Spleen (tissue), 11 donors: ENCODE measurements at regions not wholly inside any gene's neighbourhood (a gene's known extent, or its start where the extent isn't known, plus 50 kb on each side); places are given as distances from the start of the nearest gene placed in this dataset.
"Not testable (repeated sequence)": the region's sequence is repeated elsewhere in the genome, so short reads cannot be mapped to it uniquely, and the experiment has no call there.

Source experiments
- DNase-seq: peaks from one replicate; pipeline ENCODE4 v3.0.0-alpha.2; 2020
- H3K27ac ChIP-seq, 8 donors: fragments of 200-600 bp; sonication (generic) in 7 of 8; 1 replicate in 4 of 8; 2 replicates in 4 of 8; pipeline versions ENCODE4 v1.5.0 to v1.8.0; 2016 to 2021; ENCODE audit warnings: inconsistent platforms in 4 of 8, mild to moderate bottlenecking in 4 of 8, moderate library complexity in 1 of 8
- H3K27me3 ChIP-seq, 7 donors: fragments of 200-600 bp; sonication (generic) in 6 of 7; replicated peaks in 1 of 7; 1 replicate in 4 of 7; 2 replicates in 3 of 7; pipeline versions ENCODE4 v1.5.0 to v1.8.0; 2016 to 2021; ENCODE audit warnings: inconsistent platforms in 3 of 7, mild to moderate bottlenecking in 1 of 7
- H3K36me3 ChIP-seq, 6 donors: fragments of 200-600 bp; sonication (generic) in 5 of 6; 1 replicate in 4 of 6; 2 replicates in 2 of 6; pipeline versions ENCODE4 v1.5.0 to v1.8.0; 2016 to 2021; ENCODE audit warnings: inconsistent platforms in 2 of 6
- H3K4me1 ChIP-seq, 6 donors: fragments of 200-600 bp; sonication (generic) in 5 of 6; 1 replicate in 3 of 6; 2 replicates in 3 of 6; pipeline versions ENCODE4 v1.5.0 to v1.8.0; 2016 to 2021; ENCODE audit warnings: inconsistent platforms in 3 of 6
- H3K4me3 ChIP-seq, 8 donors: fragments of 200-600 bp; sonication (generic) in 7 of 8; 1 replicate in 4 of 8; 2 replicates in 4 of 8; pipeline versions ENCODE4 v1.5.0 to v1.8.0; 2016 to 2021; ENCODE audit warnings: inconsistent platforms in 4 of 8, mild to moderate bottlenecking in 4 of 8, moderate library complexity in 2 of 8
- H3K9me3 ChIP-seq, 8 donors: fragments of 200-600 bp; sonication (generic) in 7 of 8; 1 replicate in 4 of 8; 2 replicates in 4 of 8; pipeline versions ENCODE4 v1.5.0 to v1.8.0; 2016 to 2021; ENCODE audit warnings: inconsistent platforms in 4 of 8
- POLR2A ChIP-seq, 3 donors: fragments of 450-650 bp; IDR thresholded peaks; one replicate each; pipeline ENCODE4 v1.5.1; 2017; ENCODE audit warnings: antibody characterized with exemption in 3 of 3, mild to moderate bottlenecking in 1 of 3
- POLR2AphosphoS5 ChIP-seq, 3 donors: sonication (generic); formaldehyde crosslinking; IDR thresholded peaks; one replicate each; pipeline ENCODE4 v1.5.1; 2017; ENCODE audit warnings: antibody characterized with exemption in 3 of 3
- WGBS, 5 donors: extraction: QIAGEN DNeasy Blood & Tissue Kit in 3 of 5; methylation state at CpG; one replicate each; pipeline versions ENCODE4 v1.1.5 to v1.1.7; 2013 to 2018; 5-methylcytosine and 5-hydroxymethylcytosine counted together
- intact Hi-C: fragments of 100-400 bp; cut with DNase I; formaldehyde crosslinking; loops from one replicate; pipeline ENCODE4 v1.15.0; 2023; ENCODE audit warnings: low total_unique reads
- TF ChIP-seq, protein P1 (sequence below), 11 experiments: fragments of 200-600 bp in 7 of 11; fragments of 450-650 bp in 4 of 11; sonication (generic) in 4 of 11; IDR thresholded peaks in 8 of 11; conservative IDR thresholded peaks in 3 of 11; 1 replicate in 7 of 11; 2 replicates in 4 of 11; pipeline versions ENCODE4 v1.4.0 to v1.8.0; 2016 to 2021; ENCODE audit warnings: antibody characterized with exemption in 11 of 11, inconsistent platforms in 4 of 11, mild to moderate bottlenecking in 1 of 11
- donor health status: healthy with polysubstance abuse.
- donor health status: DM: no; HTN: no; CAD: no; lungs with moderate emphysema.
- donor health status: DM: no; HTN: no; CAD: no.
- donor health status: Bipolar disorder and iron deficiency.
- donor health status: healthy.
- donor health status: DM: no; HTN: no; CAD: no.
- donor health status: DM: yes; HTN: yes; CAD: no.

DNA sequence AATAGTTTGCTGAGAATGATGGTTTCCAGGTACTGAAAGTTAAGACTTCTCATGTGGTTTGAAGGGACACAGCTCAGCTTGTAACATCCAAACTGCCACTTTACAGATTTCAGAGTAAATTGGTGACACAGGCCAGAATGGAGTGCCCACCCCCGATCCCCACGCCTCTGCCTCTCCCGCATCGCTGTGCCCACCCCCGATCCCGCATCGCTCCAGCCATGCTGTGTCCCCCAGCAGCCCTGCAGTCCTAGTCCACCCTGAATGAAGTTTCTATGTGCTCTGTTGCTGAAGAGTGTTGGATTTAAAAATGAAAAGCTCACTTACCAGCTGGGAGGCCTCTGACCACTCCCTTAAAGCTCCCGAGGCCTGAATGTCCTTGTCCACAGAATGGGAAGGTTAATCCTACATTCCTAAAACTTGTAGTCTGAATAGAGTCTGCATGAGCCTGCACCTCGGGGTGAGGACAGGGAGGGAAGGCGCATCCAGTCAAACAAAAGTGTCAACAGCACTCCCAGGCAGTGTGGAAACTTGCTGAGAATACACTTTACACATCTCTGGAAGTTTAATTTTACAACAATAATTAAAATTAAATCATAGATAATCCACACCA lies 176.4 kb upstream of the ID2 start:
- Histone ChIP-seq H3K4me1 (peaks cover 0 to 25% (median 4%) of the 10 kb centered on the region in 6 donors), H3K27me3 (no peaks in the 10 kb centered on the region), H3K4me3 (no peak overlapping the region), H3K9me3 (peaks cover 0 to 26% (median 10%) of the 10 kb centered on the region in 8 donors), H3K27ac (no peak overlapping the region), H3K36me3 (no peaks in the 10 kb centered on the region)
- peak; percentile 47 for DNase-seq
- 81 to 92% (median 88%) methylated on average over 9 to 10 of the region's 10 CpGs for WGBS, 5 donors
- intact Hi-C loops: no loop called here
- TF ChIP-seq, protein P1, sequence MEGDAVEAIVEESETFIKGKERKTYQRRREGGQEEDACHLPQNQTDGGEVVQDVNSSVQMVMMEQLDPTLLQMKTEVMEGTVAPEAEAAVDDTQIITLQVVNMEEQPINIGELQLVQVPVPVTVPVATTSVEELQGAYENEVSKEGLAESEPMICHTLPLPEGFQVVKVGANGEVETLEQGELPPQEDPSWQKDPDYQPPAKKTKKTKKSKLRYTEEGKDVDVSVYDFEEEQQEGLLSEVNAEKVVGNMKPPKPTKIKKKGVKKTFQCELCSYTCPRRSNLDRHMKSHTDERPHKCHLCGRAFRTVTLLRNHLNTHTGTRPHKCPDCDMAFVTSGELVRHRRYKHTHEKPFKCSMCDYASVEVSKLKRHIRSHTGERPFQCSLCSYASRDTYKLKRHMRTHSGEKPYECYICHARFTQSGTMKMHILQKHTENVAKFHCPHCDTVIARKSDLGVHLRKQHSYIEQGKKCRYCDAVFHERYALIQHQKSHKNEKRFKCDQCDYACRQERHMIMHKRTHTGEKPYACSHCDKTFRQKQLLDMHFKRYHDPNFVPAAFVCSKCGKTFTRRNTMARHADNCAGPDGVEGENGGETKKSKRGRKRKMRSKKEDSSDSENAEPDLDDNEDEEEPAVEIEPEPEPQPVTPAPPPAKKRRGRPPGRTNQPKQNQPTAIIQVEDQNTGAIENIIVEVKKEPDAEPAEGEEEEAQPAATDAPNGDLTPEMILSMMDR (IDR thresholded peaks at IDR 0.05 in 8 of 11, conservative IDR thresholded peaks at IDR 0.05 in 3 of 11): no peak
- TF ChIP-seq POLR2A (IDR thresholded peaks at IDR 0.05): no peak
- no peak for TF ChIP-seq POLR2AphosphoS5 (IDR thresholded peaks at IDR 0.05)

DNA sequence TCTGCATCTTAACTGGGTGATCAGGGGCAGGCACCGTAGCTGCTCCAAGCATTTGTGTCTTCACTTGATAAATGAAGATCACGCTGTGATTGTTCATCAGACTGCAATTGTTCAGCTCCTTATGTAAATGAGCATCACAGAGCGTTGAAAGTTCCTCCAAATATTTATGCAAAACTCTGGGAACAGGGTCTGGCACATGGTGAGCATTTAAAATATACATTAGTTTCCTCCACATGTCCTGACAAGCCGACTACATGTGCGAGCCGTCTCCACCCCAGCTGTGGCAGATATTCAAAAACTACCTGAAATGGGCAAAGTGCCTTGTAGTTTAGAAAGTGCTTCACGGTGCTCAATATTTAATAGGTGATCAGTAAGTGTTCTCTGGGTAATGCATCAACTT lies 175.1 kb upstream of the ID2 start:
- no peaks in the 10 kb centered on the region for H3K27me3 ChIP-seq
- H3K36me3 ChIP-seq: no peaks in the 10 kb centered on the region
- no peak overlapping the region for H3K27ac ChIP-seq
- H3K9me3 ChIP-seq: peaks cover 0 to 28% (median 10%) of the 10 kb centered on the region in 8 donors
- H3K4me3 ChIP-seq: no peak overlapping the region
- 90 to 97% (median 93%) methylated on average over 7 of the region's 7 CpGs for WGBS, 5 donors
- intact Hi-C loops: no loop called here
- peaks cover 0 to 24% (median 4%) of the 10 kb centered on the region in 6 donors for H3K4me1 ChIP-seq
- TF ChIP-seq POLR2AphosphoS5 (IDR thresholded peaks at IDR 0.05): no peak
- TF ChIP-seq, protein P1 (IDR thresholded peaks at IDR 0.05 in 8 of 11, conservative IDR thresholded peaks at IDR 0.05 in 3 of 11): no peak
- TF ChIP-seq POLR2A (IDR thresholded peaks at IDR 0.05): no peak
- DNase-seq: peak; percentile 23

DNA sequence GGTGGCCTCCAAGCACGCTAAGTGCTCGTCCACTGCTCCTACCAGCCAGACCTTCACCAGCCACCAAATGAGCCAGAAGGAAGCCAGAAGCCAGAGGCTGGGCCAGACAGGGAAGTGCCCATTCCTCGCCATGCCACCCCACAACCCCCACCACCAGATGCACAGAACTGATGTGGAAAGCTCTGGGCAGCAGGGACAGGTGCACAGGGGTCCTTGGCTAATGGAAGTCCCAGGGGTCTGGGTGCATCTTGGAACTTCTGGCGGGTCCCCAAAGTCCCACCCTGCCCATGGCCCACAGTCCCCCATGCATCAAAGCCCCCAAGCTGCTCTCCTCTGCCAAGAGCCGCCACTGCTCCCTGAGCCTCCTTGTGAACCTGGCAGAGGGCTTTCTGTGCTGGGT lies 173.1 kb upstream of the ID2 start:
- WGBS, 5 donors: 75 to 94% (median 82%) methylated on average over 3 to 5 of the region's 5 CpGs
- intact Hi-C loops: no loop called here
- TF ChIP-seq, protein P1 (IDR thresholded peaks at IDR 0.05 in 8 of 11, conservative IDR thresholded peaks at IDR 0.05 in 3 of 11): no peak
- TF ChIP-seq POLR2AphosphoS5 (IDR thresholded peaks at IDR 0.05) (no peak), POLR2A (IDR thresholded peaks at IDR 0.05) (no peak)
- peaks cover 0 to 38% (median 7%) of the 10 kb centered on the region in 6 donors for H3K4me1 ChIP-seq
- H3K36me3 ChIP-seq: no peaks in the 10 kb centered on the region
- peaks cover 0 to 29% (median 11%) of the 10 kb centered on the region in 8 donors for H3K9me3 ChIP-seq
- H3K4me3 ChIP-seq: no peak overlapping the region
- peak; percentile 53 for DNase-seq
- H3K27me3 ChIP-seq: peaks cover 0 to 8% (median 0%) of the 10 kb centered on the region in 7 donors
- H3K27ac ChIP-seq: no peak overlapping the region

DNA sequence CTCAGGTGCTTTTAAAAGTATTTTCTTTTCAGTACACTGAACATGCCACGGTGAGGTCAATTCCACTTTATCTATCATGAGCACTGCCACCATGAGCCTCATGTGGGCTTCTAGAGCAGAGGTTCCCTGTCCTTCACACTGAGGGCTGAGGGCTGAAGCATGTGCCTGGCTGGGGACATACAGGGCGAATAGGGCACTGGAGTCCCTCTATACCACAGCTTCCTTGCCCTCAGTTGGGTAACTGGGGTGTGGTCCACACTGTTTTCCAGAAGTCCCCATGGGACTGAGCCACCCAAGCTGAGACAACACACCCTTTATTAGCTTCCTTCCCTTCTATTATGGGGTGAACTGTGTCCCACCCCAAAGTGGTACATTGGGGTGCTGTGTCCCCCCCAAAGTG lies 172.2 kb upstream of the ID2 start:
- H3K4me1 ChIP-seq: peaks cover 3 to 41% (median 11%) of the 10 kb centered on the region in 6 donors
- no peak overlapping the region for H3K4me3 ChIP-seq
- DNase-seq: peak; percentile 28
- H3K27me3 ChIP-seq: peaks cover 0 to 8% (median 0%) of the 10 kb centered on the region in 7 donors
- H3K27ac ChIP-seq: no peak overlapping the region
- intact Hi-C loops: no loop called here
- TF ChIP-seq POLR2A (IDR thresholded peaks at IDR 0.05) (no peak), POLR2AphosphoS5 (IDR thresholded peaks at IDR 0.05) (no peak)
- TF ChIP-seq, protein P1 (IDR thresholded peaks at IDR 0.05 in 8 of 11, conservative IDR thresholded peaks at IDR 0.05 in 3 of 11): no peak
- H3K36me3 ChIP-seq: no peaks in the 10 kb centered on the region
- 74 to 98% (median 82%) methylated on average over 2 of the region's 2 CpGs for WGBS, 5 donors
- peaks cover 0 to 36% (median 16%) of the 10 kb centered on the region in 8 donors for H3K9me3 ChIP-seq

DNA sequence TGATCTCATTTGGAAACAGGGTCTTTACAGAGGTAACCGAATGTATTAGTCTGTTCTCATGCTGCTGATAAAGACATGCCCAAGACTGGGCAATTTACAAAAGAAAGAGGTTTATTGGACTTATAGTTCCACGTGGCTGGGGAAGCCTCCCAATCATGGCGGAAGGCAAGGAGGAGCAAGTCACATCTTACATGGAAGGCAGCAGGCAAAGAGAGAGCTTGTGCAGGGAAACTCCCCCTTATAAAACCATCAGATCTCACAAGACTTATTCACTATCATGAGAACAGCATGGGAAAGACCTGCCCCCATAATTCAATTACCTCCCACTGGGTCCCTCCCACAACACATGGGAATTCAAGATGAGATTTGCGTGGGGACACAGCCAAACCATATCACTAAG lies 171.8 kb upstream of the ID2 start:
- H3K27ac ChIP-seq, H3K4me3 ChIP-seq, H3K36me3 ChIP-seq, H3K27me3 ChIP-seq, intact Hi-C loops: not testable (repeated sequence)
- H3K9me3 ChIP-seq: peaks cover 0 to 36% (median 16%) of the 10 kb centered on the region in 8 donors
- DNase-seq: peak; percentile 33
- peaks cover 7 to 45% (median 16%) of the 10 kb centered on the region in 6 donors for H3K4me1 ChIP-seq
- 89 to 98% (median 96%) methylated on average over 4 of the region's 4 CpGs for WGBS, 5 donors
